OCI-LY7 (cell line): ENCODE measurements at regions not wholly inside any gene's neighbourhood (a gene's known extent, or its start where the extent isn't known, plus 50 kb on each side); places are given as distances from the start of the nearest gene placed in this dataset.

ENCODE experiments used
- BruUV-seq: library from RNA; stranded (reverse); fragments of 400-500 nt; replicated peaks from 2 replicates; lab custom pipeline; 2021; lab: Mats Ljungman, UMichigan
- CTCF ChIA-PET: fragments of 300-600 bp; sonication (Branson Sonifier 250); formaldehyde crosslinking; loops from one replicate; lab custom pipeline; 2022; ENCODE audit warnings: antibody characterized with exemption; ENCODE audit not compliant: unreplicated experiment; lab: Charles Lee
- POLR2A ChIA-PET: fragments of 300-600 bp; sonication (Branson Sonifier 250); formaldehyde crosslinking; loops from one replicate; lab custom pipeline; 2022; ENCODE audit warnings: antibody characterized with exemption; lab: Charles Lee
- DNase-seq: peaks from one replicate; pipeline ENCODE4 v3.0.0-alpha.2; 2015; ENCODE audit warnings: low spot score
- H2AFZ ChIP-seq: fragments of 200-600 bp; sonication (generic), shearing (Covaris generic); 2 replicates; pipeline ENCODE4 v1.6.1; 2014; ENCODE audit warnings: mild to moderate bottlenecking, antibody characterized with exemption, low read length, moderate library complexity
- H3K27ac ChIP-seq: fragments of 200-600 bp; sonication (generic); 2 replicates; pipeline ENCODE4 v1.5.1; 2014; ENCODE audit warnings: mixed run types, low read depth, mild to moderate bottlenecking, moderate library complexity, low read length, inconsistent platforms; ENCODE audit not compliant: poor library complexity, severe bottlenecking
- H3K36me3 ChIP-seq: fragments of 200-600 bp; sonication (generic); 2 replicates; pipeline ENCODE4 v1.6.1; 2014; ENCODE audit warnings: mild to moderate bottlenecking, antibody characterized with exemption, low read length, moderate library complexity, mixed read lengths; ENCODE audit not compliant: insufficient read depth
- H3K4me1 ChIP-seq: fragments of 200-600 bp; sonication (generic); 2 replicates; pipeline ENCODE4 v1.5.1; 2014; ENCODE audit warnings: mild to moderate bottlenecking, low read length; ENCODE audit not compliant: insufficient read depth, poor library complexity, severe bottlenecking
- H3K4me2 ChIP-seq: fragments of 200-600 bp; sonication (generic); 2 replicates; pipeline ENCODE4 v1.6.1; 2014; ENCODE audit warnings: mild to moderate bottlenecking, low read length
- H3K4me3 ChIP-seq: fragments of 200-600 bp; sonication (generic); 2 replicates; pipeline ENCODE4 v1.5.1; 2014; ENCODE audit warnings: mild to moderate bottlenecking, low read depth, low read length; ENCODE audit not compliant: poor library complexity, severe bottlenecking
- H3K79me2 ChIP-seq: fragments of 200-600 bp; sonication (generic); 2 replicates; pipeline ENCODE4 v1.6.1; 2016; ENCODE audit warnings: low read depth, mild to moderate bottlenecking, low read length, moderate library complexity, mixed read lengths; ENCODE audit not compliant: insufficient read depth
- H3K9me2 ChIP-seq: fragments of 200-600 bp; sonication (generic); 2 replicates; pipeline ENCODE4 v1.6.1; 2016; ENCODE audit warnings: mild to moderate bottlenecking, low read length, mixed read lengths; ENCODE audit not compliant: insufficient read depth
- H3K9me3 ChIP-seq: fragments of 200-600 bp; sonication (generic); 2 replicates; pipeline ENCODE4 v1.6.1; 2014; ENCODE audit warnings: mild to moderate bottlenecking, mixed run types, low read length, mixed read lengths
- H4K20me1 ChIP-seq: fragments of 200-600 bp; sonication (generic); 2 replicates; pipeline ENCODE4 v1.6.1; 2014; ENCODE audit warnings: mild to moderate bottlenecking, antibody characterized with exemption, low read length, moderate library complexity, mixed read lengths; ENCODE audit not compliant: insufficient read depth
- EZH2phosphoT487 ChIP-seq: fragments of 200-600 bp; sonication (generic); IDR thresholded peaks from 2 replicates; pipeline ENCODE4 v1.6.1; 2018; ENCODE audit warnings: low read depth, borderline replicate concordance, mild to moderate bottlenecking, mixed run types, antibody characterized with exemption, low read length, moderate library complexity, mixed read lengths
- intact Hi-C: fragments of 100-400 bp; cut with micrococcal nuclease; formaldehyde crosslinking; loops from one replicate; pipeline ENCODE4 v1.10.0; 2022; ENCODE audit not compliant: unreplicated experiment
- TF ChIP-seq, protein P1 (sequence below): fragments of 200-600 bp; sonication (generic); conservative IDR thresholded peaks from 2 replicates; pipeline ENCODE4 v1.5.1; 2014; ENCODE audit warnings: mild to moderate bottlenecking, antibody characterized with exemption, low read length, moderate library complexity, mixed read lengths

DNA sequence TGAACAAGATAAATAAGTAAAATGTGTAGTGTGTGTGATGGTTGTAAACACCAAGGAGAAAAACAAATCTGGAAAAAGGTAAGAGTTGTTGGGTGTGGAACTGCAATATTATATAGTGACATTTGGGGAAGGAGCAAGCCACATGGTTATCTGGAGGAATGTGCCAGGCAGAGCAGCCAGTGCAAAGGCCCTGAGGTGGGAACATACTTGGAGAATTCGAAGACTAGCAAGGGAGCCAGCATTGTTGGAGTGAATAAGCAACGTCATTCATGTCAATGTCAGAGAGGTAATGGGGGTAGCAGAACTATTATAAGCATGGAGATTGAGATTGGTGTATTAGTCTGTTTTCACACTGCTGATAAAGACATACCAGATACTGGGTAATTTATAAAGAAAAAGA lies 241.5 kb upstream of the LHX5 start:
- Histone ChIP-seq H3K9me2 (no peaks in the 10 kb centered on the region), H2AFZ (no peak overlapping the region), H3K79me2 (no peaks in the 10 kb centered on the region), H3K36me3 (no peaks in the 10 kb centered on the region), H3K9me3 (no peaks in the 10 kb centered on the region), H3K4me1 (no peaks in the 10 kb centered on the region), H3K4me2 (no peak overlapping the region), H3K4me3 (no peak overlapping the region), H4K20me1 (no peaks in the 10 kb centered on the region), H3K27ac (no peak overlapping the region)
- TF ChIP-seq, protein P1, sequence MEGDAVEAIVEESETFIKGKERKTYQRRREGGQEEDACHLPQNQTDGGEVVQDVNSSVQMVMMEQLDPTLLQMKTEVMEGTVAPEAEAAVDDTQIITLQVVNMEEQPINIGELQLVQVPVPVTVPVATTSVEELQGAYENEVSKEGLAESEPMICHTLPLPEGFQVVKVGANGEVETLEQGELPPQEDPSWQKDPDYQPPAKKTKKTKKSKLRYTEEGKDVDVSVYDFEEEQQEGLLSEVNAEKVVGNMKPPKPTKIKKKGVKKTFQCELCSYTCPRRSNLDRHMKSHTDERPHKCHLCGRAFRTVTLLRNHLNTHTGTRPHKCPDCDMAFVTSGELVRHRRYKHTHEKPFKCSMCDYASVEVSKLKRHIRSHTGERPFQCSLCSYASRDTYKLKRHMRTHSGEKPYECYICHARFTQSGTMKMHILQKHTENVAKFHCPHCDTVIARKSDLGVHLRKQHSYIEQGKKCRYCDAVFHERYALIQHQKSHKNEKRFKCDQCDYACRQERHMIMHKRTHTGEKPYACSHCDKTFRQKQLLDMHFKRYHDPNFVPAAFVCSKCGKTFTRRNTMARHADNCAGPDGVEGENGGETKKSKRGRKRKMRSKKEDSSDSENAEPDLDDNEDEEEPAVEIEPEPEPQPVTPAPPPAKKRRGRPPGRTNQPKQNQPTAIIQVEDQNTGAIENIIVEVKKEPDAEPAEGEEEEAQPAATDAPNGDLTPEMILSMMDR: no peak
- BruUV-seq: no TSS peak
- no peak for DNase-seq
- intact Hi-C loops: no loop called here
- ChIA-PET CTCF (no interaction called here), POLR2A (no interaction called here)

DNA sequence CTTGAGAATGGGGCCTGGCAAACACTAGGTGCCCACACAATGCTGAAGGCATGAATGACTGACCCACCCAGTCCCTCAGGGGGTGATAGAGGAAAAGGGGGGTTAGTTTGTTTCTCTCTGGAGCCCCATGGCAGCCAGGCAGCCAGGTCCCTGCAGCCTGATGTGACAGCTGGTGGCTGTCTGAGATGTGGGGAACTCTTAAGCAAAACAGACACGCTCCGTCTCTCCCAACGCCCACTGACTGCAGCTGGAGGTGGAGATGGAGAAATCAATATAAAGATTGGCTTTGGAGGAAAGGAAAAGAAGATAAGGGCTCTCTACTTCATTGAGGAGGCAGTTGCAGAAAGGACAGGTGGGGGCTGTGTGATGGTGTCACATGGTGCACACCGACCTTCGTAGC lies 240.8 kb upstream of the LHX5 start:
- TF ChIP-seq, protein P1: no peak
- TF ChIP-seq EZH2phosphoT487: no peak
- no peak overlapping the region for H3K4me3 ChIP-seq
- DNase-seq: no peak
- H3K27ac ChIP-seq: no peak overlapping the region
- no peaks in the 10 kb centered on the region for H3K36me3 ChIP-seq
- POLR2A ChIA-PET: no interaction called here
- no peaks in the 10 kb centered on the region for H3K9me3 ChIP-seq
- intact Hi-C loops: no loop called here
- no peaks in the 10 kb centered on the region for H3K9me2 ChIP-seq
- CTCF ChIA-PET: no interaction called here
- no peaks in the 10 kb centered on the region for H4K20me1 ChIP-seq
- H3K4me2 ChIP-seq: no peak overlapping the region
- BruUV-seq: no TSS peak
- H3K4me1 ChIP-seq: no peaks in the 10 kb centered on the region
- no peaks in the 10 kb centered on the region for H3K79me2 ChIP-seq
- no peak overlapping the region for H2AFZ ChIP-seq

DNA sequence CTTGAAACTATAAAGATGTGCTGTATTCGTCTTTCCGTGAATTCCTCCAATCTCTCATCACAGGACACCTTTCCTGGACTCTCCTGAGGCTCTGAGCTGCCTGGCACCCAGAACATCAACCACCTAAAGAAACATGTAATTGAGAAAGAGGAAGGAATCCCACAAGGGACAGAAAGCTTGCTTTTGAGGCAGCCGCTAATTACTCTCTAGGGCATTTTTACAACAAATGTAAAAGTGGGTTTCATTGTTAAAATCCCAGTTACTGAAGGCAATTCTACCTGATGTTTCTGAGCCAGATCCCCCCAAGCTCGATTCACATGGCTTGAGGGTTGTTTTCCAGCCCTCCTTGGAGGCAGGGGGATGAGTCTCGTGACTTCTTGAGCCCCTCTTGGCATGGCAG lies 238.5 kb upstream of the LHX5 start:
- DNase-seq: no peak
- no peaks in the 10 kb centered on the region for H3K79me2 ChIP-seq
- no peak overlapping the region for H3K4me3 ChIP-seq
- no peaks in the 10 kb centered on the region for H3K9me3 ChIP-seq
- H3K27ac ChIP-seq: no peak overlapping the region
- TF ChIP-seq, protein P1: no peak
- no peak for TF ChIP-seq EZH2phosphoT487
- no peaks in the 10 kb centered on the region for H3K4me1 ChIP-seq
- no peak overlapping the region for H3K4me2 ChIP-seq
- no TSS peak for BruUV-seq
- CTCF ChIA-PET: interaction anchor here (0.7 kb wide), 1 partner anchor 27 kb away, joined by 4 read pairs; no protein-coding TSS in a partner anchor
- intact Hi-C loops: no loop called here
- H2AFZ ChIP-seq: no peak overlapping the region
- POLR2A ChIA-PET: interaction anchor here (0.6 to 0.8 kb wide), 2 partner anchors 9 to 1027 kb away, joined by 4 read pairs; no protein-coding TSS in a partner anchor
- no peaks in the 10 kb centered on the region for H3K36me3 ChIP-seq
- no peaks in the 10 kb centered on the region for H3K9me2 ChIP-seq
- H4K20me1 ChIP-seq: no peaks in the 10 kb centered on the region
